Dendritic cell treated with granulocyte-macrophage colony-stimulating factor and Interleukin-4, amounts not matched to agents 40 ng/mL and 50 ng/mL, for 4 days (primary cell): ENCODE measurements at regions not wholly inside any gene's neighbourhood (a gene's known extent, or its start where the extent isn't known, plus 50 kb on each side); places are given as distances from the start of the nearest gene placed in this dataset.

Source experiments
- H3K27ac Mint-ChIP-seq: one replicate; pipeline ENCODE4 v1.8.0; 2022; ENCODE audit warnings: mild to moderate bottlenecking, mixed read lengths
- H3K27me3 Mint-ChIP-seq: one replicate; pipeline ENCODE4 v1.8.0; 2022; ENCODE audit warnings: mild to moderate bottlenecking, mixed read lengths
- H3K36me3 Mint-ChIP-seq: one replicate; pipeline ENCODE4 v1.8.0; 2022; ENCODE audit warnings: low read depth, mixed read lengths
- H3K4me1 Mint-ChIP-seq: one replicate; pipeline ENCODE4 v1.8.0; 2022; ENCODE audit warnings: low read depth, mixed read lengths
- H3K4me3 Mint-ChIP-seq: one replicate; pipeline ENCODE4 v1.8.0; 2022; ENCODE audit warnings: mild to moderate bottlenecking, moderate library complexity, mixed read lengths
- H3K9me3 Mint-ChIP-seq: one replicate; pipeline ENCODE4 v1.8.0; 2022; ENCODE audit warnings: mixed read lengths
- intact Hi-C: fragments of 100-400 bp; cut with micrococcal nuclease; formaldehyde crosslinking; loops from one replicate; pipeline ENCODE4 v1.15.0; 2022

GRCh38 chr3:147008458-147008857 lies 397.9 kb downstream of the ZIC4 start:
- H3K4me1 Mint-ChIP-seq = no peaks in the 10 kb centered on the region
- H3K27ac Mint-ChIP-seq = no peak overlapping the region
- H3K4me3 Mint-ChIP-seq = no peak overlapping the region
- intact Hi-C loops = no loop called here
- H3K36me3 Mint-ChIP-seq = no peaks in the 10 kb centered on the region
- peaks cover 9% of the 10 kb centered on the region for H3K9me3 Mint-ChIP-seq
- no peaks in the 10 kb centered on the region for H3K27me3 Mint-ChIP-seq

GRCh38 chr3:147007736-147008245 lies 398.6 kb downstream of the ZIC4 start:
- Mint-ChIP-seq H3K4me3 (no peak overlapping the region), H3K27ac (no peak overlapping the region), H3K9me3 (peaks cover 9% of the 10 kb centered on the region), H3K4me1 (no peaks in the 10 kb centered on the region), H3K36me3 (no peaks in the 10 kb centered on the region), H3K27me3 (no peaks in the 10 kb centered on the region)
- intact Hi-C loops = no loop called here

- Mint-ChIP-seq H3K4me1 (no peaks in the 10 kb centered on the region), H3K36me3 (no peaks in the 10 kb centered on the region), H3K4me3 (no peak overlapping the region), H3K27ac (no peak overlapping the region), H3K9me3 (peaks cover 17% of the 10 kb centered on the region), H3K27me3 (no peaks in the 10 kb centered on the region)
- intact Hi-C loops = no loop called here
Measured at GRCh38 chr3:147002721-147003120, 397.6 kb upstream of the PLSCR5 start.

- peaks cover 9% of the 10 kb centered on the region for H3K9me3 Mint-ChIP-seq
- intact Hi-C loops = no loop called here
- no peak overlapping the region for H3K27ac Mint-ChIP-seq
- no peaks in the 10 kb centered on the region for H3K27me3 Mint-ChIP-seq
- no peaks in the 10 kb centered on the region for H3K36me3 Mint-ChIP-seq
- H3K4me3 Mint-ChIP-seq = no peak overlapping the region
- no peaks in the 10 kb centered on the region for H3K4me1 Mint-ChIP-seq
Measured at GRCh38 chr3:147000274-147000673, 395.1 kb upstream of the PLSCR5 start.

GRCh38 chr3:146991907-146992306 lies 386.8 kb upstream of the PLSCR5 start:
- no peaks in the 10 kb centered on the region for H3K27me3 Mint-ChIP-seq
- H3K36me3 Mint-ChIP-seq = no peaks in the 10 kb centered on the region
- H3K4me1 Mint-ChIP-seq = no peaks in the 10 kb centered on the region
- no peak overlapping the region for H3K4me3 Mint-ChIP-seq
- peaks cover 8% of the 10 kb centered on the region for H3K9me3 Mint-ChIP-seq
- intact Hi-C loops = no loop called here
- no peak overlapping the region for H3K27ac Mint-ChIP-seq

- Mint-ChIP-seq H3K4me1 (no peaks in the 10 kb centered on the region), H3K27ac (no peak overlapping the region)
Measured at GRCh38 chr3:146975476-146975875, 370.3 kb upstream of the PLSCR5 start.

GRCh38 chr3:146975032-146975431 lies 369.9 kb upstream of the PLSCR5 start:
- Mint-ChIP-seq H3K9me3 (no peaks in the 10 kb centered on the region), H3K27me3 (no peaks in the 10 kb centered on the region), H3K4me3 (no peak overlapping the region), H3K36me3 (no peaks in the 10 kb centered on the region), H3K27ac (no peak overlapping the region), H3K4me1 (no peaks in the 10 kb centered on the region)
- intact Hi-C loops = no loop called here

More at GRCh38 chr3:146975476-146975875, 370.3 kb upstream of the PLSCR5 start:
- Mint-ChIP-seq H3K9me3 (no peaks in the 10 kb centered on the region), H3K27me3 (no peaks in the 10 kb centered on the region), H3K4me3 (no peak overlapping the region), H3K36me3 (no peaks in the 10 kb centered on the region)
- intact Hi-C loops = no loop called here

GRCh38 chr3:146974001-146974400 lies 368.9 kb upstream of the PLSCR5 start:
- H3K9me3 Mint-ChIP-seq = peaks cover 4% of the 10 kb centered on the region
- intact Hi-C loops = no loop called here
- no peak overlapping the region for H3K27ac Mint-ChIP-seq
- H3K36me3 Mint-ChIP-seq = no peaks in the 10 kb centered on the region
- H3K4me1 Mint-ChIP-seq = no peaks in the 10 kb centered on the region
- H3K4me3 Mint-ChIP-seq = no peak overlapping the region
- H3K27me3 Mint-ChIP-seq = no peaks in the 10 kb centered on the region

GRCh38 chr3:146972726-146973125 lies 367.6 kb upstream of the PLSCR5 start:
- no peak overlapping the region for H3K27ac Mint-ChIP-seq
- H3K36me3 Mint-ChIP-seq = no peaks in the 10 kb centered on the region
- H3K4me1 Mint-ChIP-seq = no peaks in the 10 kb centered on the region
- H3K9me3 Mint-ChIP-seq = peaks cover 12% of the 10 kb centered on the region
- no peak overlapping the region for H3K4me3 Mint-ChIP-seq
- intact Hi-C loops = no loop called here
- H3K27me3 Mint-ChIP-seq = no peaks in the 10 kb centered on the region

GRCh38 chr3:146970236-146970635 lies 365.1 kb upstream of the PLSCR5 start:
- H3K4me3 Mint-ChIP-seq = no peak overlapping the region

GRCh38 chr3:146969356-146969755 lies 364.2 kb upstream of the PLSCR5 start:
- H3K4me1 Mint-ChIP-seq = no peaks in the 10 kb centered on the region
- no peak overlapping the region for H3K4me3 Mint-ChIP-seq
- H3K36me3 Mint-ChIP-seq = no peaks in the 10 kb centered on the region
- peaks cover 23% of the 10 kb centered on the region for H3K9me3 Mint-ChIP-seq
- no peaks in the 10 kb centered on the region for H3K27me3 Mint-ChIP-seq
- intact Hi-C loops = no loop called here
- H3K27ac Mint-ChIP-seq = no peak overlapping the region

More at GRCh38 chr3:146970236-146970635, 365.1 kb upstream of the PLSCR5 start:
- no peak overlapping the region for H3K27ac Mint-ChIP-seq
- no peaks in the 10 kb centered on the region for H3K36me3 Mint-ChIP-seq
- peaks cover 14% of the 10 kb centered on the region for H3K9me3 Mint-ChIP-seq
- no peaks in the 10 kb centered on the region for H3K4me1 Mint-ChIP-seq
- intact Hi-C loops = no loop called here
- H3K27me3 Mint-ChIP-seq = no peaks in the 10 kb centered on the region

- intact Hi-C loops = no loop called here
- H3K36me3 Mint-ChIP-seq = no peaks in the 10 kb centered on the region
- H3K4me1 Mint-ChIP-seq = no peaks in the 10 kb centered on the region
- no peaks in the 10 kb centered on the region for H3K27me3 Mint-ChIP-seq
- H3K4me3 Mint-ChIP-seq = no peak overlapping the region
- peaks cover 34% of the 10 kb centered on the region for H3K9me3 Mint-ChIP-seq
- H3K27ac Mint-ChIP-seq = no peak overlapping the region
Measured at GRCh38 chr3:146968204-146968651, 363.1 kb upstream of the PLSCR5 start.

GRCh38 chr3:146967783-146968182 lies 362.6 kb upstream of the PLSCR5 start:
- Mint-ChIP-seq H3K4me3 (no peak overlapping the region), H3K27ac (no peak overlapping the region), H3K27me3 (no peaks in the 10 kb centered on the region), H3K9me3 (peaks cover 38% of the 10 kb centered on the region), H3K36me3 (no peaks in the 10 kb centered on the region), H3K4me1 (no peaks in the 10 kb centered on the region)
- intact Hi-C loops = no loop called here

- Mint-ChIP-seq H3K27me3 (no peaks in the 10 kb centered on the region), H3K4me1 (no peaks in the 10 kb centered on the region), H3K4me3 (no peak overlapping the region), H3K36me3 (no peaks in the 10 kb centered on the region), H3K27ac (no peak overlapping the region), H3K9me3 (peaks cover 38% of the 10 kb centered on the region)
- intact Hi-C loops = no loop called here
Measured at GRCh38 chr3:146966124-146966523, 361.0 kb upstream of the PLSCR5 start.

GRCh38 chr3:146953511-146953981 lies 348.4 kb upstream of the PLSCR5 start:
- Mint-ChIP-seq H3K36me3 (no peaks in the 10 kb centered on the region), H3K27me3 (no peaks in the 10 kb centered on the region), H3K4me1 (no peaks in the 10 kb centered on the region), H3K4me3 (no peak overlapping the region), H3K9me3 (no peaks in the 10 kb centered on the region), H3K27ac (no peak overlapping the region)
- intact Hi-C loops = no loop called here
